H1 (cell line): ENCODE measurements at regions not wholly inside any gene's neighbourhood (a gene's known extent, or its start where the extent isn't known, plus 50 kb on each side); places are given as distances from the start of the nearest gene placed in this dataset.

Experiments
- ASH2L ChIP-seq: fragments of 200-600, 300-600 bp; sonication (generic); IDR thresholded peaks from one replicate; pipeline ENCODE4 v1.7.1; 2017; ENCODE audit warnings: low read length
- NANOG ChIP-seq: IDR thresholded peaks from 2 replicates; pipeline ENCODE4 v1.6.1; 2011; ENCODE audit warnings: low read length, low read depth, mild to moderate bottlenecking, inconsistent platforms; ENCODE audit not compliant: insufficient read depth, poor library complexity, severe bottlenecking
- POLR2A ChIP-seq, 2 experiments: IDR thresholded peaks; 1 replicate in 1 of 2; 2 replicates in 1 of 2; pipeline ENCODE4 v1.6.1; 2011; ENCODE audit warnings: low read depth in 2 of 2, low read length in 2 of 2, mild to moderate bottlenecking in 2 of 2; ENCODE audit errors: control extremely low read depth in 1 of 2
- POU5F1 ChIP-seq: IDR thresholded peaks from 2 replicates; pipeline ENCODE4 v1.6.1; 2011; ENCODE audit warnings: low read depth, mild to moderate bottlenecking, low read length, moderate library complexity

GRCh38 chr11:128643661-128644317 is 50.1 kb upstream of the FLI1 start (continued):
- TF ChIP-seq ASH2L (no peak), NANOG (no peak), POU5F1 (no peak), POLR2A (IDR thresholded peaks at IDR 0.05; ENCODE audit: control extremely low read depth in 1 of 2, low read depth in 2 of 2, low read length in 2 of 2) (no peak)
